Liver (tissue), 8 donors: ENCODE measurements at regions not wholly inside any gene's neighbourhood (a gene's known extent, or its start where the extent isn't known, plus 50 kb on each side); places are given as distances from the start of the nearest gene placed in this dataset.

ENCODE experiments used
- DNase-seq: peaks from one replicate; pipeline ENCODE4 v3.0.0-alpha.2; 2017; ENCODE audit warnings: low spot score
- H3K27ac ChIP-seq, 2 donors: one replicate each; pipeline ENCODE4 v1.7.0; 2013; ENCODE audit warnings: inconsistent platforms in 2 of 2, low read length in 2 of 2, control low read depth in 1 of 2, low read depth in 1 of 2, mild to moderate bottlenecking in 1 of 2
- H3K27me3 ChIP-seq, 4 donors: one replicate each; pipeline versions ENCODE4 v1.6.1 to v1.7.0; 2013; ENCODE audit warnings: low read length in 3 of 4, inconsistent platforms in 1 of 4, mild to moderate bottlenecking in 1 of 4, moderate library complexity in 1 of 4; ENCODE audit not compliant: control insufficient read depth in 4 of 4, insufficient read depth in 4 of 4
- H3K36me3 ChIP-seq, 4 donors: one replicate each; pipeline versions ENCODE4 v1.6.1 to v1.7.0; 2013; ENCODE audit warnings: low read length in 3 of 4, mild to moderate bottlenecking in 3 of 4, low read depth in 1 of 4, moderate library complexity in 1 of 4; ENCODE audit not compliant: control insufficient read depth in 4 of 4, insufficient read depth in 3 of 4
- H3K4me1 ChIP-seq, 4 donors: one replicate each; pipeline versions ENCODE4 v1.6.1 to v1.7.0; 2013; ENCODE audit warnings: low read length in 3 of 4, mild to moderate bottlenecking in 3 of 4, moderate library complexity in 1 of 4; ENCODE audit not compliant: control insufficient read depth in 4 of 4, insufficient read depth in 4 of 4
- H3K4me3 ChIP-seq, 3 donors: one replicate each; pipeline versions ENCODE4 v1.6.1 to v1.7.0; 2013; ENCODE audit warnings: low read length in 3 of 3, control low read depth in 1 of 3, low read depth in 1 of 3, mild to moderate bottlenecking in 1 of 3
- H3K9ac ChIP-seq, 2 donors: one replicate each; pipeline ENCODE4 v1.7.0; 2013; ENCODE audit warnings: low read length in 2 of 2, mild to moderate bottlenecking in 2 of 2, moderate library complexity in 2 of 2, control low read depth in 1 of 2, low read depth in 1 of 2
- H3K9me3 ChIP-seq, 4 donors: one replicate each; pipeline versions ENCODE4 v1.6.1 to v1.7.0; 2013; ENCODE audit warnings: low read length in 3 of 4; ENCODE audit not compliant: control insufficient read depth in 4 of 4
- EGR1 ChIP-seq, 2 donors: IDR thresholded peaks; 2 replicates each; pipeline ENCODE4 v1.6.1; 2016 to 2018; ENCODE audit warnings: antibody characterized with exemption in 2 of 2, low read depth in 2 of 2
- FOXA1 ChIP-seq: IDR thresholded peaks from 2 replicates; pipeline ENCODE4 v1.6.1; 2016; ENCODE audit warnings: antibody characterized with exemption
- FOXA2 ChIP-seq: IDR thresholded peaks from 2 replicates; pipeline ENCODE4 v1.6.1; 2016; ENCODE audit warnings: antibody characterized with exemption
- GABPA ChIP-seq, 2 donors: IDR thresholded peaks in 1 of 2; conservative IDR thresholded peaks in 1 of 2; 2 replicates each; pipeline ENCODE4 v1.6.1; 2016; ENCODE audit warnings: antibody characterized with exemption in 2 of 2, mild to moderate bottlenecking in 1 of 2, moderate library complexity in 1 of 2
- HNF4G ChIP-seq: IDR thresholded peaks from 2 replicates; pipeline ENCODE4 v1.6.1; 2016; ENCODE audit warnings: antibody characterized with exemption
- JUND ChIP-seq, 2 donors: IDR thresholded peaks; 2 replicates each; pipeline ENCODE4 v1.6.1; 2016; ENCODE audit warnings: antibody characterized with exemption in 2 of 2
- NR2F2 ChIP-seq: IDR thresholded peaks from 2 replicates; pipeline ENCODE4 v1.6.1; 2016; ENCODE audit warnings: antibody characterized with exemption
- RAD21 ChIP-seq, 2 donors: IDR thresholded peaks; 2 replicates each; pipeline ENCODE4 v1.6.1; 2016; ENCODE audit warnings: antibody characterized with exemption in 2 of 2, mild to moderate bottlenecking in 2 of 2
- RXRA ChIP-seq, 2 donors: IDR thresholded peaks; 2 replicates each; pipeline ENCODE4 v1.6.1; 2017 to 2018; ENCODE audit warnings: antibody characterized with exemption in 2 of 2, mild to moderate bottlenecking in 1 of 2
- SP1 ChIP-seq: IDR thresholded peaks from 2 replicates; pipeline ENCODE4 v1.6.1; 2018; ENCODE audit warnings: antibody characterized with exemption, mild to moderate bottlenecking
- TAF1 ChIP-seq: conservative IDR thresholded peaks from 2 replicates; pipeline ENCODE4 v1.6.1; 2016; ENCODE audit warnings: antibody characterized with exemption, mild to moderate bottlenecking
- WGBS: extraction: QIAGEN DNeasy Blood & Tissue Kit; methylation state at CpG from one replicate; pipeline ENCODE4 v1.1.7; 2013; 5-methylcytosine and 5-hydroxymethylcytosine counted together
- TF ChIP-seq, protein P1 (sequence below): fragments of 150-350 bp; IDR thresholded peaks from 2 replicates; pipeline ENCODE4 v1.5.1; 2017; ENCODE audit warnings: improper control_type of control experiment, low read depth, low read length; ENCODE audit not compliant: missing input control
- TF ChIP-seq, protein P2 (sequence below): IDR thresholded peaks from 2 replicates; pipeline ENCODE4 v1.6.1; 2016; ENCODE audit warnings: antibody characterized with exemption
- TF ChIP-seq, protein P3 (sequence below): IDR thresholded peaks from 2 replicates; pipeline ENCODE4 v1.6.1; 2016; ENCODE audit warnings: antibody characterized with exemption
- TF ChIP-seq, protein P4 (sequence below): IDR thresholded peaks from 2 replicates; pipeline ENCODE4 v1.6.1; 2016; ENCODE audit warnings: antibody characterized with exemption, mild to moderate bottlenecking
- TF ChIP-seq, protein P5 (sequence below): IDR thresholded peaks from 2 replicates; pipeline ENCODE4 v1.6.1; 2016; ENCODE audit warnings: antibody characterized with exemption
- donor health status: healthy.
- donor health status: healthy.
- donor health status: healthy.
- donor health status: healthy.
- donor health status: healthy.

DNA sequence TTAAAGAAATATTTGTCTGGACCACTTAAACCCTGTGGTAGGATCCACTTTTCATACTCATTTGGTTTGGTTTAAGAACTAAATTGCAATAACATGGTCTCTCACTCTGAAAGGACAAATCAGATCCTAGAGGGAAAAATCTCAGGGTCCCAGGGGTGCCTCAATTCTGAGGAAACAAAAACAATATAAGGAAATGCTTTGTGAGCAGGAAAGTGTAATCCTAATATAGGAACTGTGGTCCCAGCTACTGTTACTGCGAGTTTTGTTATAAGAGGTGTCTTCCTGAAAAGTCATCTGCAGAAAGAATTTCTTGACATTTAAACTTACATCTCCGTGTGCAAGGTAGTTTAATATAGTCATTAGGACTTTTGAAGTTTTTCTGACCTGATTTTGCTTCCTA lies 420.1 kb upstream of the LCORL start:
- WGBS: 58% methylated on average over 2 of the region's 2 CpGs
- no peak for DNase-seq
- Histone ChIP-seq H3K27me3 (no peaks in the 10 kb centered on the region), H3K9ac (no peak overlapping the region), H3K9me3 (no peaks in the 10 kb centered on the region), H3K36me3 (no peaks in the 10 kb centered on the region), H3K4me3 (no peak overlapping the region), H3K27ac (no peak overlapping the region), H3K4me1 (no peaks in the 10 kb centered on the region)
- no peak for TF ChIP-seq FOXA1
- TF ChIP-seq SP1: no peak
- TF ChIP-seq, protein P1, sequence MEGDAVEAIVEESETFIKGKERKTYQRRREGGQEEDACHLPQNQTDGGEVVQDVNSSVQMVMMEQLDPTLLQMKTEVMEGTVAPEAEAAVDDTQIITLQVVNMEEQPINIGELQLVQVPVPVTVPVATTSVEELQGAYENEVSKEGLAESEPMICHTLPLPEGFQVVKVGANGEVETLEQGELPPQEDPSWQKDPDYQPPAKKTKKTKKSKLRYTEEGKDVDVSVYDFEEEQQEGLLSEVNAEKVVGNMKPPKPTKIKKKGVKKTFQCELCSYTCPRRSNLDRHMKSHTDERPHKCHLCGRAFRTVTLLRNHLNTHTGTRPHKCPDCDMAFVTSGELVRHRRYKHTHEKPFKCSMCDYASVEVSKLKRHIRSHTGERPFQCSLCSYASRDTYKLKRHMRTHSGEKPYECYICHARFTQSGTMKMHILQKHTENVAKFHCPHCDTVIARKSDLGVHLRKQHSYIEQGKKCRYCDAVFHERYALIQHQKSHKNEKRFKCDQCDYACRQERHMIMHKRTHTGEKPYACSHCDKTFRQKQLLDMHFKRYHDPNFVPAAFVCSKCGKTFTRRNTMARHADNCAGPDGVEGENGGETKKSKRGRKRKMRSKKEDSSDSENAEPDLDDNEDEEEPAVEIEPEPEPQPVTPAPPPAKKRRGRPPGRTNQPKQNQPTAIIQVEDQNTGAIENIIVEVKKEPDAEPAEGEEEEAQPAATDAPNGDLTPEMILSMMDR: no peak
- TF ChIP-seq, protein P2, sequence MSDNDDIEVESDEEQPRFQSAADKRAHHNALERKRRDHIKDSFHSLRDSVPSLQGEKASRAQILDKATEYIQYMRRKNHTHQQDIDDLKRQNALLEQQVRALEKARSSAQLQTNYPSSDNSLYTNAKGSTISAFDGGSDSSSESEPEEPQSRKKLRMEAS: no peak
- no peak for TF ChIP-seq FOXA2
- TF ChIP-seq TAF1: no peak
- no peak for TF ChIP-seq EGR1 (IDR thresholded peaks at IDR 0.05; ENCODE audit: low read depth in 2 of 2)
- TF ChIP-seq, protein P3, sequence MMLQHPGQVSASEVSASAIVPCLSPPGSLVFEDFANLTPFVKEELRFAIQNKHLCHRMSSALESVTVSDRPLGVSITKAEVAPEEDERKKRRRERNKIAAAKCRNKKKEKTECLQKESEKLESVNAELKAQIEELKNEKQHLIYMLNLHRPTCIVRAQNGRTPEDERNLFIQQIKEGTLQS: no peak
- no peak for TF ChIP-seq GABPA (IDR thresholded peaks at IDR 0.05 in 1 of 2, conservative IDR thresholded peaks at IDR 0.05 in 1 of 2)
- TF ChIP-seq NR2F2: no peak
- no peak for TF ChIP-seq JUND (IDR thresholded peaks at IDR 0.05)
- TF ChIP-seq RAD21 (IDR thresholded peaks at IDR 0.05): no peak
- TF ChIP-seq, protein P4, sequence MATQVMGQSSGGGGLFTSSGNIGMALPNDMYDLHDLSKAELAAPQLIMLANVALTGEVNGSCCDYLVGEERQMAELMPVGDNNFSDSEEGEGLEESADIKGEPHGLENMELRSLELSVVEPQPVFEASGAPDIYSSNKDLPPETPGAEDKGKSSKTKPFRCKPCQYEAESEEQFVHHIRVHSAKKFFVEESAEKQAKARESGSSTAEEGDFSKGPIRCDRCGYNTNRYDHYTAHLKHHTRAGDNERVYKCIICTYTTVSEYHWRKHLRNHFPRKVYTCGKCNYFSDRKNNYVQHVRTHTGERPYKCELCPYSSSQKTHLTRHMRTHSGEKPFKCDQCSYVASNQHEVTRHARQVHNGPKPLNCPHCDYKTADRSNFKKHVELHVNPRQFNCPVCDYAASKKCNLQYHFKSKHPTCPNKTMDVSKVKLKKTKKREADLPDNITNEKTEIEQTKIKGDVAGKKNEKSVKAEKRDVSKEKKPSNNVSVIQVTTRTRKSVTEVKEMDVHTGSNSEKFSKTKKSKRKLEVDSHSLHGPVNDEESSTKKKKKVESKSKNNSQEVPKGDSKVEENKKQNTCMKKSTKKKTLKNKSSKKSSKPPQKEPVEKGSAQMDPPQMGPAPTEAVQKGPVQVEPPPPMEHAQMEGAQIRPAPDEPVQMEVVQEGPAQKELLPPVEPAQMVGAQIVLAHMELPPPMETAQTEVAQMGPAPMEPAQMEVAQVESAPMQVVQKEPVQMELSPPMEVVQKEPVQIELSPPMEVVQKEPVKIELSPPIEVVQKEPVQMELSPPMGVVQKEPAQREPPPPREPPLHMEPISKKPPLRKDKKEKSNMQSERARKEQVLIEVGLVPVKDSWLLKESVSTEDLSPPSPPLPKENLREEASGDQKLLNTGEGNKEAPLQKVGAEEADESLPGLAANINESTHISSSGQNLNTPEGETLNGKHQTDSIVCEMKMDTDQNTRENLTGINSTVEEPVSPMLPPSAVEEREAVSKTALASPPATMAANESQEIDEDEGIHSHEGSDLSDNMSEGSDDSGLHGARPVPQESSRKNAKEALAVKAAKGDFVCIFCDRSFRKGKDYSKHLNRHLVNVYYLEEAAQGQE: no peak
- TF ChIP-seq, protein P5, sequence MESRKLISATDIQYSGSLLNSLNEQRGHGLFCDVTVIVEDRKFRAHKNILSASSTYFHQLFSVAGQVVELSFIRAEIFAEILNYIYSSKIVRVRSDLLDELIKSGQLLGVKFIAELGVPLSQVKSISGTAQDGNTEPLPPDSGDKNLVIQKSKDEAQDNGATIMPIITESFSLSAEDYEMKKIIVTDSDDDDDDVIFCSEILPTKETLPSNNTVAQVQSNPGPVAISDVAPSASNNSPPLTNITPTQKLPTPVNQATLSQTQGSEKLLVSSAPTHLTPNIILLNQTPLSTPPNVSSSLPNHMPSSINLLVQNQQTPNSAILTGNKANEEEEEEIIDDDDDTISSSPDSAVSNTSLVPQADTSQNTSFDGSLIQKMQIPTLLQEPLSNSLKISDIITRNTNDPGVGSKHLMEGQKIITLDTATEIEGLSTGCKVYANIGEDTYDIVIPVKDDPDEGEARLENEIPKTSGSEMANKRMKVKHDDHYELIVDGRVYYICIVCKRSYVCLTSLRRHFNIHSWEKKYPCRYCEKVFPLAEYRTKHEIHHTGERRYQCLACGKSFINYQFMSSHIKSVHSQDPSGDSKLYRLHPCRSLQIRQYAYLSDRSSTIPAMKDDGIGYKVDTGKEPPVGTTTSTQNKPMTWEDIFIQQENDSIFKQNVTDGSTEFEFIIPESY: no peak
- no peak for TF ChIP-seq RXRA (IDR thresholded peaks at IDR 0.05)
- no peak for TF ChIP-seq HNF4G

DNA sequence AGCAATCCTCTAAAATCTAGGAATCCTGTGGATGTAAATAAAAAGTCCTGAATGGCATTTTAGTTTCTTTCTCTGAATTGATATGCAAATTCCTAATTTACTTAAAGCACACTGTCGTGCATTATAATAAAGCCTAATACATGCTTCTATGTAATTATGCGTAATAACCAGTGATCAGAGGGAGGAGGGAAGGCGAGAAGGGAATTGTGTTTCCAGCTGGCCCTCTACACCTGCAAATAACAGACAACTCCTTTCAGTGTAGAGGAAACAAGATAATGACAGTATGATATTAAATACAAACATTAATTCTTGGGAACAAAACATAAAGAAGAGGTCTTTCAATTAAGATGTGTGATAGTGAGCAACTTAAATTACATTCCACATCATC lies 419.6 kb upstream of the LCORL start:
- Histone ChIP-seq H3K27ac (no peak overlapping the region), H3K4me1 (no peaks in the 10 kb centered on the region), H3K36me3 (no peaks in the 10 kb centered on the region), H3K4me3 (no peak overlapping the region), H3K9ac (no peak overlapping the region), H3K9me3 (no peaks in the 10 kb centered on the region), H3K27me3 (no peaks in the 10 kb centered on the region)
- no peak for DNase-seq
- no peak for TF ChIP-seq HNF4G
- 75% methylated on average over 3 of the region's 3 CpGs for whole genome bisulfite sequencing
